ENCODE measurements at regions not wholly inside any gene's neighbourhood (a gene's known extent, or its start where the extent isn't known, plus 50 kb on each side); places are given as distances from the start of the nearest gene placed in this dataset.

GRCh38 chr10:129039406-129040370 lies 427.4 kb upstream of the MGMT start:
- DNase-seq (ENCODE audit: low read depth in 4 of 4, low spot score in 3 of 4) = no peak

- DNase-seq (ENCODE audit: low read depth in 4 of 4, low spot score in 3 of 4) = no peak
Measured at GRCh38 chr10:129040377-129040776, 426.7 kb upstream of the MGMT start.

GRCh38 chr10:129041916-129042315 lies 425.1 kb upstream of the MGMT start:
- DNase-seq (ENCODE audit: low read depth in 4 of 4, low spot score in 3 of 4) = no peak

GRCh38 chr10:129042776-129043595 lies 424.1 kb upstream of the MGMT start:
- no peak for DNase-seq (ENCODE audit: low read depth in 4 of 4, low spot score in 3 of 4)

GRCh38 chr10:129043691-129044090 lies 423.4 kb upstream of the MGMT start:
- no peak for DNase-seq (ENCODE audit: low read depth in 4 of 4, low spot score in 3 of 4)

- no peak for DNase-seq (ENCODE audit: low read depth in 4 of 4, low spot score in 3 of 4)
Measured at GRCh38 chr10:129045599-129045998, 421.4 kb upstream of the MGMT start.

GRCh38 chr10:129046065-129046681 lies 420.9 kb upstream of the MGMT start:
- DNase-seq (ENCODE audit: low read depth in 4 of 4, low spot score in 3 of 4) = peak in 1 of 4 donors; percentile 36

GRCh38 chr10:129046962-129047361 lies 420.1 kb upstream of the MGMT start:
- DNase-seq (ENCODE audit: low read depth in 4 of 4, low spot score in 3 of 4) = no peak

- no peak for DNase-seq (ENCODE audit: low read depth in 4 of 4, low spot score in 3 of 4)
Measured at GRCh38 chr10:129047600-129047999, 419.4 kb upstream of the MGMT start.

- no peak for DNase-seq (ENCODE audit: low read depth in 4 of 4, low spot score in 3 of 4)
Measured at GRCh38 chr10:129048513-129048912, 418.5 kb upstream of the MGMT start.

GRCh38 chr10:129049501-129049900 lies 417.5 kb upstream of the MGMT start:
- no peak for DNase-seq (ENCODE audit: low read depth in 4 of 4, low spot score in 3 of 4)

GRCh38 chr10:129055225-129055624 lies 411.8 kb upstream of the MGMT start:
- DNase-seq (ENCODE audit: low read depth in 4 of 4, low spot score in 3 of 4) = no peak

- no peak for DNase-seq (ENCODE audit: low read depth in 4 of 4, low spot score in 3 of 4)
Measured at GRCh38 chr10:129055986-129056385, 411.1 kb upstream of the MGMT start.

- no peak for DNase-seq (ENCODE audit: low read depth in 4 of 4, low spot score in 3 of 4)
Measured at GRCh38 chr10:129056734-129057689, 410.0 kb upstream of the MGMT start.

GRCh38 chr10:129057856-129058663 lies 409.0 kb upstream of the MGMT start:
- DNase-seq (ENCODE audit: low read depth in 4 of 4, low spot score in 3 of 4) = no peak

- DNase-seq (ENCODE audit: low read depth in 4 of 4, low spot score in 3 of 4) = no peak
Measured at GRCh38 chr10:129058664-129059155, 408.3 kb upstream of the MGMT start.

- no peak for DNase-seq (ENCODE audit: low read depth in 4 of 4, low spot score in 3 of 4)
Measured at GRCh38 chr10:129059977-129060376, 407.1 kb upstream of the MGMT start.

- DNase-seq (ENCODE audit: low read depth in 4 of 4, low spot score in 3 of 4) = no peak
Measured at GRCh38 chr10:129063212-129063611, 403.8 kb upstream of the MGMT start.

GRCh38 chr10:129063877-129064276 lies 403.2 kb upstream of the MGMT start:
- DNase-seq (ENCODE audit: low read depth in 4 of 4, low spot score in 3 of 4) = no peak

All from right renal pelvis (tissue), 4 donors.